ENCODE measurements at regions not wholly inside any gene's neighbourhood (a gene's known extent, or its start where the extent isn't known, plus 50 kb on each side); places are given as distances from the start of the nearest gene placed in this dataset.

GRCh38 chr20:56689318-56689717 is 60.2 kb downstream of the TFAP2C start:
- peaks cover 12% of the 10 kb centered on the region for H3K27me3 ChIP-seq
- DNase-seq (ENCODE audit: low spot score in 2 of 2) = no peak
- 28% methylated on average over 7 of the region's 7 CpGs for WGBS
- no peak overlapping the region for H3K4me3 ChIP-seq
- TF ChIP-seq POLR2A (IDR thresholded peaks at IDR 0.05) = no peak
- TF ChIP-seq POLR2AphosphoS5 (IDR thresholded peaks at IDR 0.05) = no peak
- TF ChIP-seq, protein P1, sequence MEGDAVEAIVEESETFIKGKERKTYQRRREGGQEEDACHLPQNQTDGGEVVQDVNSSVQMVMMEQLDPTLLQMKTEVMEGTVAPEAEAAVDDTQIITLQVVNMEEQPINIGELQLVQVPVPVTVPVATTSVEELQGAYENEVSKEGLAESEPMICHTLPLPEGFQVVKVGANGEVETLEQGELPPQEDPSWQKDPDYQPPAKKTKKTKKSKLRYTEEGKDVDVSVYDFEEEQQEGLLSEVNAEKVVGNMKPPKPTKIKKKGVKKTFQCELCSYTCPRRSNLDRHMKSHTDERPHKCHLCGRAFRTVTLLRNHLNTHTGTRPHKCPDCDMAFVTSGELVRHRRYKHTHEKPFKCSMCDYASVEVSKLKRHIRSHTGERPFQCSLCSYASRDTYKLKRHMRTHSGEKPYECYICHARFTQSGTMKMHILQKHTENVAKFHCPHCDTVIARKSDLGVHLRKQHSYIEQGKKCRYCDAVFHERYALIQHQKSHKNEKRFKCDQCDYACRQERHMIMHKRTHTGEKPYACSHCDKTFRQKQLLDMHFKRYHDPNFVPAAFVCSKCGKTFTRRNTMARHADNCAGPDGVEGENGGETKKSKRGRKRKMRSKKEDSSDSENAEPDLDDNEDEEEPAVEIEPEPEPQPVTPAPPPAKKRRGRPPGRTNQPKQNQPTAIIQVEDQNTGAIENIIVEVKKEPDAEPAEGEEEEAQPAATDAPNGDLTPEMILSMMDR (IDR thresholded peaks at IDR 0.05) = no peak
- H3K36me3 ChIP-seq = no peaks in the 10 kb centered on the region
- H3K27ac ChIP-seq = no peak overlapping the region
- H3K9me3 ChIP-seq = no peaks in the 10 kb centered on the region
- peaks cover 24% of the 10 kb centered on the region for H3K4me1 ChIP-seq

- peaks cover 12% of the 10 kb centered on the region for H3K27me3 ChIP-seq
- TF ChIP-seq POLR2AphosphoS5 (IDR thresholded peaks at IDR 0.05) (no peak), POLR2A (IDR thresholded peaks at IDR 0.05) (no peak), EP300 (IDR thresholded peaks at IDR 0.05) (no peak)
- TF ChIP-seq, protein P1 (IDR thresholded peaks at IDR 0.05) = no peak
- no peak overlapping the region for H3K4me3 ChIP-seq
- WGBS = 29% methylated on average over 5 of the region's 8 CpGs
- no peak for DNase-seq (ENCODE audit: low spot score in 2 of 2)
- H3K27ac ChIP-seq = no peak overlapping the region
- H3K9me3 ChIP-seq = no peaks in the 10 kb centered on the region
- no peaks in the 10 kb centered on the region for H3K36me3 ChIP-seq
- peaks cover 24% of the 10 kb centered on the region for H3K4me1 ChIP-seq
These were observed 60.9 kb downstream of the TFAP2C start for GRCh38 chr20:56689852-56690485.

- Histone ChIP-seq H3K4me3 (no peak overlapping the region), H3K36me3 (no peaks in the 10 kb centered on the region), H3K27me3 (peaks cover 12% of the 10 kb centered on the region), H3K27ac (no peak overlapping the region), H3K9me3 (no peaks in the 10 kb centered on the region), H3K4me1 (peaks cover 24% of the 10 kb centered on the region)
- WGBS = 43% methylated on average over 11 of the region's 11 CpGs
- no peak for DNase-seq (ENCODE audit: low spot score in 2 of 2)
- TF ChIP-seq EP300 (IDR thresholded peaks at IDR 0.05) (no peak), POLR2A (IDR thresholded peaks at IDR 0.05) (no peak), POLR2AphosphoS5 (IDR thresholded peaks at IDR 0.05) (no peak)
- TF ChIP-seq, protein P1 (IDR thresholded peaks at IDR 0.05) = no peak
These were observed 61.5 kb downstream of the TFAP2C start for GRCh38 chr20:56690531-56691175.

- no peaks in the 10 kb centered on the region for H3K36me3 ChIP-seq
- no peak overlapping the region for H3K4me3 ChIP-seq
- no peak for TF ChIP-seq POLR2A (IDR thresholded peaks at IDR 0.05)
- no peak for TF ChIP-seq EP300 (IDR thresholded peaks at IDR 0.05)
- no peak for TF ChIP-seq POLR2AphosphoS5 (IDR thresholded peaks at IDR 0.05)
- TF ChIP-seq, protein P1 (IDR thresholded peaks at IDR 0.05) = no peak
- H3K27ac ChIP-seq = no peak overlapping the region
- WGBS = 53% methylated on average over 10 of the region's 11 CpGs
- DNase-seq (ENCODE audit: low spot score in 2 of 2) = no peak
- H3K4me1 ChIP-seq = peaks cover 24% of the 10 kb centered on the region
- H3K9me3 ChIP-seq = no peaks in the 10 kb centered on the region
- H3K27me3 ChIP-seq = peaks cover 12% of the 10 kb centered on the region
These were observed 62.4 kb downstream of the TFAP2C start for GRCh38 chr20:56691325-56691998.

GRCh38 chr20:56693217-56693616 is 64.1 kb downstream of the TFAP2C start:
- no peak for DNase-seq (ENCODE audit: low spot score in 2 of 2)
- no peak overlapping the region for H3K4me3 ChIP-seq
- H3K27me3 ChIP-seq = peaks cover 5% of the 10 kb centered on the region
- no peak for TF ChIP-seq POLR2AphosphoS5 (IDR thresholded peaks at IDR 0.05)
- TF ChIP-seq POLR2A (IDR thresholded peaks at IDR 0.05) = no peak
- no peak for TF ChIP-seq EP300 (IDR thresholded peaks at IDR 0.05)
- TF ChIP-seq, protein P1 (IDR thresholded peaks at IDR 0.05) = no peak
- no peak overlapping the region for H3K27ac ChIP-seq
- H3K4me1 ChIP-seq = peaks cover 24% of the 10 kb centered on the region
- 93% methylated on average over 5 of the region's 5 CpGs for WGBS
- no peaks in the 10 kb centered on the region for H3K9me3 ChIP-seq
- H3K36me3 ChIP-seq = no peaks in the 10 kb centered on the region

All from suprapubic skin (tissue), 4 donors.